Right ventricle myocardium superior (tissue), 1 donor: ENCODE measurements at regions not wholly inside any gene's neighbourhood (a gene's known extent, or its start where the extent isn't known, plus 50 kb on each side); places are given as distances from the start of the nearest gene placed in this dataset.
A peak's percentile ranks its signal among the peaks of the same experiment; 100 is the strongest.

Experiments
- ATAC-seq: fragments of 200-7000 bp; cut with Tn5 transposase; one replicate; pipeline ENCODE4 v1.9.1; 2020; ENCODE audit warnings: mild to moderate bottlenecking; ENCODE audit not compliant: poor library complexity
- DNase-seq: peaks from one replicate; pipeline ENCODE4 v3.0.0-alpha.2; 2020
- intact Hi-C: fragments of 100-400 bp; cut with DNase I; formaldehyde crosslinking; loops from one replicate; pipeline ENCODE4 v1.11.2; 2022
- donor health status: DM: no; HTN: yes; CAD: no; lungs with severe emphysema.

DNA sequence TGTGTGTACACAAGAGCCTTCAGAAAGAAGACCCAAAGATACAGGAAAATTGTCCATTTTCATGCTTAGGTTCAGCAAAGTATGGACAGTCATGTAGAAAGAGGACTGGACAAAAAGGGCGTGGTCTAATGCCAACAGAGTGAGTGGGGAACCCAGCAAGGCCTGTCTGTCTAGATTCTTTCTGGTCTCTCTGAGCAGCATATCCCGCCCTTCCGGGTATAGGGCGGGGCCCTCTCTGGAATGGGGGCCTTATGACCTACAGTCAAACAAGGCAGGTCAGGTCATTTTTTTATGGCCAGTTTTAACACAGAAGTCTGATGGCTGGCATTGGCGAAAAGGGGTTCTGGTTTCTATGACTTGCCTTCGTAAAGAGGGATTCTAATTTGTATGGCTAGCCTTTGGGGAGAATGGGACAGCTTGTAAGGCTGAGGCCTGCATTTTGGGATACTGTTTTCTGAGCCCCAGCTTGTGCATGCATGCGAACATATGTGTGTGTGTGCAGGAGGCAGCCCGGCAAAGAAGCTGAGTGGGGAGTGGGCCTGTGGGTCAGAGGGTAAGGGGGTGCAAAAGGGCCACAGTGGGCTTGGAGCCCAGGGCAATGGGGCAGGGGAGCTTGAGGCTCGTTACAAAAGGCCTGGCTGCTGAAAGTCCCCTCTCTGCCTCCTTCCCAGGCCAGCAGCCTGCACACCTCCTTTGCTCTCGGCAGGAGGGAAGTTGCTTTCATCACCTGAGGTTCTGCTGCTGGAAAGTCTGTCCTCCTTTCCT is 130.5 kb upstream of the B3GAT1 start:
- no peak for DNase-seq

DNA sequence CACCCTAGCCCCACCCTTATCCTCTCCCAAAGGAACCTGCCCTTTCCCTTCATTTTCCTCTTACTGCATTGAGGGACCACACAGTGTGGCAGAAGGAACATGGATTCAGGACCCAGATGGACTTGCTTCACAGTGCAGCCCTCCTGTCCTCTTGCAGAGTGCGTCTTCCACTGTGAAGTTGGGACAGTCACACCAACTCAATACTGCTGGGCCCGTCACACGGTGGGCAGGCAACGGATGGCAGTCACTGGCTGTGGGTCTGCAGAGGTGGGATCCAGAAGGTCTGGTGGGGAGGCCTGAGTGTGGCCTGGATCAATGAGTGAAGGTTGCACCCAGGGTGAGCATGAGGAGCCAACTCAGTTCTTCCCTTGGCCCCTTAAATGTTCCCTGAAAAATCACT is 129.9 kb upstream of the B3GAT1 start:
- ATAC-seq (no peak), DNase-seq (no peak)
- intact Hi-C loops: no loop called here

More for the DNA sequence above, 130.5 kb upstream of the B3GAT1 start:
- no peak for ATAC-seq
- intact Hi-C loops: no loop called here

DNA sequence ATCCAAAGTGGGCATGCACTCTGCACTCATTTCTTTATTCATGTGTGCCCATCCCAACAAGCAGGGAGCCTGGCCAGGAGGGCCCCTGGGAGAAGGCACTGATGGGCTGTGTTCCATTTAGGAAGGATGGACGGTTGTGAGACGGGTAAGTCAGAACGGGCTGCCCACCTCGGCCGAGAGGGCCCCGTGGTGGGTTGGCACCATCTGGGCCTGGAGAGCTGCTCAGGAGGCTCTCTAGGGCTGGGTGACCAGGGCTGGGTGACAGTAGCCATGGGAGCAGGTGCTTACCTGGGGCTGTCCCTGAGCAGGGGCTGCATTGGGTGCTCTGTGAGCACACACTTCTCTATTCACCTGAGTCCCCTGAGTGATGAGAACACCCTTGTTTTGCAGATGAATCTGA is 129.3 kb upstream of the B3GAT1 start:
- ATAC-seq: no peak
- DNase-seq: no peak

DNA sequence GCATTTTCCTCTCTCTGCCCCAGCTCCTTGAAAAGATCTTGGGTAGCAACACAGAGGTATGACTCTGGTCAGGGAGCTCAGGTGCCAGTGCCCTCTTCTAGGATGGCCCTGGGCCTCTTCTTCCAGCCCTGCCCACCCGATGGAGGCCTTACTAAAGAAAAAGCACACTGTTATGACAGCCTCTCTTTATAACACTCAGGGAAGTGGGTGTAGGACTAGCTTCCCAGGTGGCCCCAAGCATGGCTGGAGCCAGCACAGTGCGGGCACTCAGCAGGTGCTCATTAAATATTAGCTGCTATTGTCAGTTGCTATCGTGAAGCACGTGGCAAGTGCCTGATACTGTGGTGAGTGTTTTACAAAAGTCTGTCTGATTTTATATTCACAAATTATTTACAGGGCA is 127.2 kb upstream of the B3GAT1 start:
- ATAC-seq (no peak), DNase-seq (no peak)
- intact Hi-C loops: no loop called here

More for the DNA sequence above, 129.3 kb upstream of the B3GAT1 start:
- intact Hi-C loops: no loop called here

DNA sequence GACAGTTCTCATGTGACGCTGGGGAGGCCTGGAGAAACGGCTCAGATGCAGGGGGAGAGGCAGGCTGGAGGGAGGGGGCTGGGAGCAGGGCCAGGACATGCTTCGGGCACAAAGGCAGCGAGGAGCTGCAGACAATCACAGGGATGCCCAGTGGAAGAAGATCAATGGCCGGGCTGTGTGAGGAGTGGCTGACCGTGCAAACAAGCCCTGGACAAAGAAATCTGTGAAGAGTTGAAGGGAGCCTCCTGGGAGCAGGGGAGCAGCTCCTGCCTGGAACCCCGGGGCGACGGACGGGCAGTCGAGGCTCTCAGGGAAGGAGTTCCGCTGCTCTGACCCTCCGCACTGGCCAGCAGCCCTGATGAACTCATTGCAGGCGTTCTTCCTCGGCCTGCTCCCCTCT is 126.7 kb upstream of the B3GAT1 start:
- intact Hi-C loops: no loop called here
- ATAC-seq (no peak), DNase-seq (no peak)

DNA sequence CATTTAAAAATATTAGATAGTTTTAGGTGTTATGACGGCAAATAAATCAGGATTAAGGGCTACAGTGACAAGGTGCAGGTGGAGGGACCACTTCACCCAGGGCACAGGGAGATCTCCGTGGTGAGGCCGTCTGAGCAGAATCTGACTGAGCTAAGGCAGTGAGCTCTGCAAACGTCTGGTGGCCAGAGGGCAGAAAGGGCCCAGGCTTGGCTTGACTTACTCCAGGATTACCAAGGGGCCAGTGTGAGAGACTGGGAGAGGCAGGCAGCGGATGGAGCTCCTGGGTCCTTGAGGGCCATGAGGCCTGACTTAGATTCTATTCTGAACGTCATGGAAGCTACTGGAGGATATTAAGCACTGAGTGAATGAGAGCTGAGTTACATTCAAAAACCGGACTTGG is 125.9 kb upstream of the B3GAT1 start:
- no peak for ATAC-seq
- DNase-seq: no peak
- intact Hi-C loops: no loop called here

DNA sequence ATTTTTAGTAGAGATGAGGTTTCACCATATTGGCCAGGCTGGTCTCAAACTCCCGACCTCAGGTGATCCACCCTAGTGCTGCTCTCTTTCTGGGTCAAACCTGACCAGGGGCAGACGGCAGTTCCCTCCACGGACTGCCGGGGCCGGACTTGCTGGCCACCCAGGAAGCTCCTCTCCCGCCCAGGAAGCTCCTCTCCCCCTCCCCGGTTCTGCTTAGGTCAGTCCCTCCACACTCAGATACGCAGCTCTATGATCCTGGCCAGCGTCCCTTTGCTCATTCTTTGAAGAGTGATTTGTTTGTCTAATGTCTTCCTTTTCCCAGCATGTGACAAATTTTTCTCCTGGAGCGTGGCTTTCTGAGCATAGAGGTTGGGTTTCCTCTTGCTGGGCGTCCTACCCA is 125.3 kb upstream of the B3GAT1 start:
- DNase-seq: no peak
- intact Hi-C loops: no loop called here
- no peak for ATAC-seq

DNA sequence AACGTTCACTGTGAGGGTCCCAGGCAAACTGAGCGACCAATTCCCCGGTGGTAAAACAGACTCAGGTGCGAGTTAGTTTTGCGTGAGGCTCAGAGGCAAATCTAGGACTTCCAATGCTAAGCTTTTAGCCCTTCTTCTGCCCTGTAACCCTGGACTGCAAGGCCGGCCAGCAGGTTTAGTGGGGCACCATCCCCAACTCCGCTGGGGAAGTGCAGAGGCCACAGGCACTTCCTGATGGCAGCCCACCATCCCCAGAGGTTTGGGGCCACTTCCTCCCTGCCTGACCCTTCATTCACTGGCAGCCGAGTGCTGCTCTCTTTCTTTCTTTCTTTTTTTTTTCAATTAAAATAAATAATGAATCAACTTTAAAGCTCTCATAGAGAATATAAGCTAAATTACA is 124.6 kb upstream of the B3GAT1 start:
- DNase-seq (no peak), ATAC-seq (no peak)
- intact Hi-C loops: no loop called here

DNA sequence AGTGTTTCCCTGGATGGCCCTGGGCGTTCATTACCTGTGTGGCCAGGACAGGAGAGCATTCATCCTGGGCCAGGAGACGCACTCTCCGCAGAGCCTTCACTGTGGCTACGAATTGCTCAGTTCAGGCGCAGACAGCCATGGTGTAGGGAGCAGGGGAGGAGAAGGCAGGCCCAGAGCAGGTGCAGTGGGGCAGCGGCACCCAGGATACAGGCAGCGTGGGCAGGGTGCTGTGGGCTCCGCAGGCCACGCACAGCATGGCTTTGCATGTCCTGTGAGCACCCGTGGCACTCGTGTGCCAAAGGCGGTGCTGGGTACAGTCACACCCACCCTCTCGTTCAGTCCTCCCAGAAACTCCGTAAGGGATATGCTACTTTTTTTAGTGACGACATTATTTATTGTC is 124.2 kb upstream of the B3GAT1 start:
- DNase-seq: no peak
- no peak for ATAC-seq
- intact Hi-C loops: no loop called here

DNA sequence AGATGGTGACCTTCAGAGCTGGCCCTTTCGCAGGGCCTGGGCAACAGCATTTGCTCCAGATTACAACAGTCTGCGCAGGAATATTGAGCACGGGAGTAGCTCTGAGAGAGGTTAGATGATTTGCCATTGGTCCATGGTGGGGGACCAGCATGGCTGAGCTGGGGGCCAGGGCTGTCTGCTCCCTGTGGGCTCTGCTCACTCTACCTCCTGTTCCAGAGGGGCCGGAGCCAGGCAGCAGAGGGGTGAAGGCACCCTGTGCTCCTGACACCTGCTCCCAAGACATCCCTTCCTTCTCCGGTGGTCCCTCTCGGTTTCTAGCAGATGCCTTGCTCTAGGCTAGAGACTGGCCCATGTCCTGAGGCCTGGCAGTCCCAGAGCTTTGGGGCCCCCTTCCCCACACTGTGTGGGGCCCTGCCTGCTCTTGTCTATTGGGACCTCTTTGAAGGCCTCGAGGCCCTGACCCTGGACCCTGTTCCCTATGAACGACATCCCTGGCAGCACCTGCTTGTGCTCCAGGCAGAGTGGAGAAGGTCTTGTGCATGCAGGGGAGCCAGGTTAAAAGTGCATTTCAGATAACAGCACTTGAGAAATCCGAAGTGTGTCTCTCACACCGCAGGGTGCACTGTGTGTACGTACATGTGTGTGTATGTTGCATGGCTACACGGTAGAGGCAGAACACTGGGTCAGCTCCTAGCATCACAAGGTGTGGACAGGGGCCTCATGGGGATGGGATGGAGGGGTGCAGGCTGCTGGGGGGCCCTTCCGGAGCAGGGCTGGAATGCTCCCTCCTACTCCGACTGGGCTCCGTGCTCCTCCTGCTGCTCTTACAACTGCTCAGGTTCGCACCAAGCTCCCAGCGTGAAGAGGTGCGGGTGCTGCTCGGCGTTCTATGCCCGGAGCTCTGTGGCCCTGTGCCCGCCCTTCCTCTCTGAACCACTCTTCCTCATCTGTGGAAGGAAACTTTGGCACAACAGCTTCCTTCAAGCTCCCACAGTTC is 123.3 kb upstream of the B3GAT1 start:
- no peak for ATAC-seq
- DNase-seq: no peak
- intact Hi-C loops: no loop called here

DNA sequence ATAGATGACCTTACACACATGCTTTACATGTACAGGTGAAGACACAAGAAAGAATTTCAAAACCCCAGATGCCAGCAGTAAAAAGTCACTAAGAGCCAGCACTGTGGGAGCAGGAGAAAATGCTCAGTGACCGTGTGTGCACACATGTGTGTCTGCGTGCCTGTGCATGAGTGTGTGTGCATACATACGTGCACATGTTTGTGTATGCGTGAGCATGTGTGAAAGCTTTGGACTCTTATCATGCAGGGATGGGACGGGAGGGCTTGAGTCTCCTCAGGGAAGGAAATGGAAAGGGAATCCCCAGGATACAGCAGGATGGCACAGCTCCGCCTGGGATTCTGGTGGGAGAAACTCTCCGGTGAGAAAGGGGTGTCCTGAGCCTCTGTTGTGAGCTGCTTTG is 121.5 kb upstream of the B3GAT1 start:
- ATAC-seq (no peak), DNase-seq (no peak)
- intact Hi-C loops: no loop called here

DNA sequence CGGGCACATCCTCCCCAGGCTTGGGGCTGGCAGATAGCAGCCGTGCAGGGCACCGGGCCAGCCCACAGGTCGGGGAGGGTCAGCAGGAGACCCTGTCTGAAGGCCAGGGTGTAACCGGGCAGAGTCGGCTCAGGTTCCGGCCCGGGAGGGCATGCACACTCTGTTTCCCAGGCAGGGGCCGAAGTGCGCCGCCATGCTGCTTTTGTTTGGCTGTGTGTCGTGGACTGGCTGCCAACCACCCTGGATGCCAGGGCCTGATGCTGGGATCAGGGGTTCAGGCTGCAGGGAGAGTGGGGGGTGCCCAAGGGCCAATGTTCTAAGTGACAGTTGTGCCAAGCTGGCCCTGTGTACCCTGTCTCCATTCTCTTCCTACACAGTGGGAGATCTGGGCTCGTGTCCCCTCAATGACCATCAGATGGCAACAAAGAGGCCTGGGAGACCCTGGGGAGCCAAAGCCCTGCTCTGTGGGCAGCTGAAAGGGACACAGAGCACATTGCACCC is 120.9 kb upstream of the B3GAT1 start:
- ATAC-seq: no peak
- DNase-seq: no peak
- intact Hi-C loops: no loop called here

DNA sequence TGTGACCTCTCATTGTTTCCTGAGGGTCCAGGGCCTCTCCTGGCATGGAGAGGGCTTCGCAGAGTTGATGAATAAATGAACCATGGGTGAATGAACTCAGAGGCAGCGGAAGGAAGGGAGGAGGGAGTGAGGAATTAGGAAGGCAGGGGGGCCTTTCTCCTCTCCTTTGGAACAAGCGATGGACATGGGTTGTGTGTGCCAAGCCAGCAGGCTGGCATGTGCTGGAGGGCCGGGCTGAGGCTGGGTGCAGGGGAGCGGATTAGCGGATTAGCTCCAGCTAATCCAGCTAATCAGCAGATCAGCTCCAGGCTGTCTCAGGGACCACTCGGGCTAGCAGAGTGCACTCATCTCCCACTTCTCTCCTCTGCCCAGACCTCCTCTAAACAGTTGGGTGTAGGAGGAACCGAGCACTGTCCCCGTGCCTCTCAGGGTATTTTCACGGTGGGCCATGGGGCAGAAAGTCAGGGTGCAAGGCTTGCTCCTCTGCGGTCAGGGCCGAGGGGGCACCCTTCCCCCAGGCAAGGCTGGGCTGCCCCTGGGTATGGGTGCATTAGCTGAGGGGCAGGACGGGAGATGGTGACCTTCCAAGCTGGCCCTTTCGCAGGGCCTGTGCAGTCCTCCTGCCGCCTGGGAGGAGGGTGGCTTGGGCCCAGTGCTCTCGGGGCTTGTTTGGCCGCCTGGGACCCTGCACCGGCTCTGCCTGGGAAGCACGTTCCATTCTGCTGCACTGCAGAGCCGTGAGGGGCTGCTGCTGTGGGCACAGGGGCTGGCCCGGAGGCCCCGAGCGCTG is 120.3 kb upstream of the B3GAT1 start:
- DNase-seq (no peak), ATAC-seq (no peak)
- intact Hi-C loops: no loop called here

DNA sequence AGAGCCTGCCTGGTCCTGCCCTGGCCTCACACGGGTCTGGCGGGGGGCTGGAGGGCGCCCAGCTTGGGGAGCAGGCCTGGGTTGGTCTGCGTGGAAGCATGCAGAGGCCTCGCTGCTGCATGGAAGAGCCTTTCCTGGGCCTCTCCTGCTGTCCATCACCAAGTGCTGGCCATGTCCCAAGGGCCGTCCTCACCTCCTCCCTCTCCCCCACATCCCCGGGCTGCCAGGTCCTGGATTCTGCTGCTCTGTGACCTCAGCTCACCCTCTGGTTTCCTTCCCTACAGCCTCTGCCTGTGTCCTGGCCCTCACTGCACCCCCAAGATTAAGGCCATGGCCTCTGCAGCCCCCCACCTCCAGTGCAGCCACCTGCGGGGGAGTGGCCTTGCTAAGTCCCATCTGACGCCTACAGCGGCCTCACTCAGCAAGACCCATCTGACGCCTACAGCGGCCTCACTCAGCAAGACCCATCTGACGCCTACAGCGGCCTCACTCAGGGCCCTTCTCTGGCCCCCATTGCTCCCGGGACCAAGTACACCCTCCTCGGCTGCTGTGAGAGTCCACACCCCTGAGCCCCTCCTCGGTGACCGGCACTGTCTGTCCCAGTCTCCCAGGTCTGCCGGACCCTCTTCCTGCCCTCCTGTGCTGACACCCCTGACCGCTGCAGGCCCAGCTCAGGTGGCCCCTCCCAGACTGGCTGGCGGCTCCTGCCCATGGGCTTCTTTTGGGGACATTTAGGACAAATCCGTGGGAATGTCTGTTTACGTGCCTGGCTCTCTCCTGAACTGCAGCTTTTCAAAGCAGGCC is 119.5 kb upstream of the B3GAT1 start:
- ATAC-seq: peak; percentile 84
- DNase-seq: no peak
- intact Hi-C loops: no loop called here

DNA sequence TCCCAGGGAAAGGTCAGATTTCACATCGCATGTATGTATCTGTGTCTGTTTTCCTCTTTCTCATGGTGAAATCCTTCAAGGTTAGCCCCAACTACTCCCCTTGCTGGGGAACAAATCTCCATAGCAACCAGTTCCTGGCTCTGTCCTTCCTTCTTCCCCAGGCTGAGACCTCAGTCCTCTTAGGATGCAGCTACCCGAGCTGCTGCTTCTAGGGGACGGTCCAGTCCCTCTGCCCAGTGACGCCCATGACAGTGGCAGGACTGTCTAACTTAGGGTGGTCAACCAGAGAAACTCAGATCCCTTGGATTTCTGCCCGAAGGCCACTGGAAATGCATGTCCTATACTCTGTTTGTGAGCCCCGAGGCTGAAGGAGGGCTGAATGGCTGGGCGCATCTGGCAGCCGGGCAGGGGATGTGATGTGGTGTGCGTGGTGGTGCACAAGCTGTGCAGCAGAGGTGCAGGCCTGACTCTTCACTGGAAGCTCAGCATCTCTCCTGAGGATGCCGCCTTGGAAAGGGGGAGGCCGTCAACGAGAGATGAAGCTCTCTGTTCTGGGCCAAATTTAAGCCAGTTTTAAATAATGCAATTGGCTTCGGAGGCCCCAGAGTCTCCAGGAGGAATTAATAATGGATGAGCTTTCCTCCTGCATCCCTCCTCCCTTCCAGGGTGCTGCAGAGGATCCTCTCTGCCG is 118.7 kb upstream of the B3GAT1 start:
- intact Hi-C loops: no loop called here
- DNase-seq (no peak), ATAC-seq (no peak)

DNA sequence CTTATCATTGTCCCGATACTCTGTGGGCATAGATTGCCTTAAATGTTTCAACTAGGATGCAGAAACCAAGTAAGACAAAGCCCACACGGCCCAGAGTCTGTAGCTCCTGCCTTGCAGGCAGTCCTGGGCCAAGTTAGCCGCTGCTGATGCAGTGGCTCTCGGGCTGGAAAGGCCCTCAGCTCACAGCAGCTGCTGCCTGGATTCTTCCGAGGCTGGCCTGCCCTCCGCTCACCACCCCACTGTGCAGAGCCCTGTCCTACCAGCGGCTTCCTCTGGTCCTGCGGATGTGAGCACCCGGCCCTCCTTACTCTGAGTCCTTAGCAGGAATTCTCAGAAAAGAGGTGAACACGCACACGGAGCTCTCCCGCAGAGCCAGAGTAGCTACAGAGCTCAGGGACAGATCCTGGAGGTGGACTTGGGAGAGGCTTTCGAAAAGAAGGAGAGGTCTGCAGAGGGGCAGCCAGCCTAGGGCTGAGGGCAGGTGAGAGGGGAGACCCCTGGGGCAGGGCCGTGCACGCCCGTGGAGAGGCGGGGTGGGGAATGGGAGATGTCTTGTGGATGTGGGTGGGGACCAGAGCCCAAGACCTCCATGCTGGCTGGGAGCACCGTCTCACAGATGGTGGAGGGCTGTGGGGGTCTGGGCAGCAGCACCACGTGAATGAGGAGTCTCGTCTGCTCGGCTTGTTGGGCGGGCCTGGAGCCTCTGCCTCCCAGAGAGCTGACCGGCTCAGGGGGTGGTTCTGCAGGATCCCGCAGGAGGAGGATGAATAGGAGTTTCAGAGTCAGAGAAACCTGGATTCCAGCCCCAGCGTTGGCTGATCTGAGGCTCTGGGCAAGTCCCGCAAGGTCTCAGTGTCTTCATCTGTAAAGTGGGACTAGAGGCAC is 117.4 kb upstream of the B3GAT1 start:
- DNase-seq: no peak
- ATAC-seq: no peak
- intact Hi-C loops: no loop called here

DNA sequence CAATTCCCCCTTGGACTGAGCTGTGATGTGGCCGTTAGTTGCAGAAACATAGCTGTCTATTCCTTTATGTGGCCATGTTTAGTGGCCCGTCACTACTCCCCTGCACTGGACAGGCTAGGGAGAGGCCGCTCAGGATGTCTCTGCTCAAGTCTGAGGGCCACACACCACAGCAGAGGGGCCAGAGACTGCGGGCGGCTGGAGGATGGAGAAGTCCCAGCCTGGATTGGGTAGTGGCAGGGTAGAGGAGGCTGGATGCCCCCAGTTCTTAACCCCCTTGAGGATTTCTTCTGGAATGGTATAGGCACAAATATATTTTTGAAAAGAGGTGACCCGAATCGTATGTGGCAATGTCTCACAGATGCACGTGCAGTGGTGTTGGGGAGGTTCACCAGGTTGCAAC is 116.4 kb upstream of the B3GAT1 start:
- intact Hi-C loops: no loop called here
- DNase-seq (no peak), ATAC-seq (no peak)
